Caco-2 (cell line): ENCODE measurements at regions not wholly inside any gene's neighbourhood (a gene's known extent, or its start where the extent isn't known, plus 50 kb on each side); places are given as distances from the start of the nearest gene placed in this dataset.

Experiments
- BruUV-seq: library from RNA; stranded (reverse); fragments of 400-500 nt; replicated peaks from 2 replicates; lab custom pipeline; 2021; lab: Mats Ljungman, UMichigan
- CTCF ChIA-PET: fragments of 300-600 bp; sonication (Branson Sonifier 250); formaldehyde crosslinking; loops from one replicate; lab custom pipeline; 2022; ENCODE audit warnings: antibody characterized with exemption; lab: Charles Lee
- POLR2A ChIA-PET: fragments of 300-600 bp; sonication (Branson Sonifier 250); formaldehyde crosslinking; loops from one replicate; lab custom pipeline; 2022; ENCODE audit warnings: antibody characterized with exemption; lab: Charles Lee
- DNase-seq, 2 experiments: peaks; one replicate each; pipeline versions ENCODE4 v3.0.0 to v3.0.0-alpha.2; 2020 to 2022
- H3K27me3 ChIP-seq: replicated peaks from 2 replicates; pipeline ENCODE4 v1.6.0; 2011; ENCODE audit warnings: low read length; ENCODE audit not compliant: control insufficient read depth, insufficient read depth
- H3K36me3 ChIP-seq: 2 replicates; pipeline ENCODE4 v1.5.1; 2011; ENCODE audit warnings: low read length; ENCODE audit not compliant: control insufficient read depth, insufficient read depth
- H3K4me1 ChIP-seq: fragments of 250-450 bp; sonication (Bioruptor Pico); 2 replicates; pipeline ENCODE4 v1.5.1; 2020; ENCODE audit warnings: mild to moderate bottlenecking
- H3K4me3 ChIP-seq: 2 replicates; pipeline ENCODE4 v1.5.1; 2011; ENCODE audit warnings: low read depth, mild to moderate bottlenecking, control low read depth, low read length
- H3K9me3 ChIP-seq: fragments of 250-450 bp; sonication (Bioruptor Pico); 2 replicates; pipeline ENCODE4 v1.5.1; 2020; ENCODE audit warnings: mild to moderate bottlenecking, moderate library complexity
- H3K27ac Mint-ChIP-seq: one replicate; pipeline ENCODE4 v1.8.0; 2022; ENCODE audit warnings: mixed read lengths; ENCODE audit not compliant: unreplicated experiment
- H3K27me3 Mint-ChIP-seq: one replicate; pipeline ENCODE4 v1.8.0; 2022; ENCODE audit warnings: mixed read lengths; ENCODE audit not compliant: insufficient read depth, unreplicated experiment
- H3K36me3 Mint-ChIP-seq: one replicate; pipeline ENCODE4 v1.8.0; 2022; ENCODE audit warnings: mild to moderate bottlenecking, mixed read lengths; ENCODE audit not compliant: insufficient read depth, unreplicated experiment
- H3K4me1 Mint-ChIP-seq: one replicate; pipeline ENCODE4 v1.8.0; 2022; ENCODE audit warnings: low read depth, mixed read lengths; ENCODE audit not compliant: unreplicated experiment
- H3K4me3 Mint-ChIP-seq: one replicate; pipeline ENCODE4 v1.8.0; 2022; ENCODE audit warnings: mild to moderate bottlenecking, moderate library complexity, mixed read lengths; ENCODE audit not compliant: unreplicated experiment
- H3K9me3 Mint-ChIP-seq: one replicate; pipeline ENCODE4 v1.8.0; 2022; ENCODE audit warnings: mixed read lengths; ENCODE audit not compliant: unreplicated experiment
- intact Hi-C: fragments of 100-400 bp; cut with micrococcal nuclease; formaldehyde crosslinking; loops from one replicate; pipeline ENCODE4 v1.10.0; 2022; ENCODE audit not compliant: unreplicated experiment
- TF ChIP-seq, protein P1 (sequence below), 2 experiments: fragments of 200-600 bp in 1 of 2; IDR thresholded peaks; 1 replicate in 1 of 2; 2 replicates in 1 of 2; pipeline versions ENCODE4 v1.5.1 to v1.8.0; 2011 to 2022; ENCODE audit warnings: antibody characterized with exemption in 1 of 2, control low read depth in 1 of 2, inconsistent platforms in 1 of 2, low read depth in 1 of 2, low read length in 1 of 2, mild to moderate bottlenecking in 1 of 2, moderate library complexity in 1 of 2; ENCODE audit not compliant: insufficient read depth in 1 of 2, severe bottlenecking in 1 of 2, unreplicated experiment in 1 of 2

DNA sequence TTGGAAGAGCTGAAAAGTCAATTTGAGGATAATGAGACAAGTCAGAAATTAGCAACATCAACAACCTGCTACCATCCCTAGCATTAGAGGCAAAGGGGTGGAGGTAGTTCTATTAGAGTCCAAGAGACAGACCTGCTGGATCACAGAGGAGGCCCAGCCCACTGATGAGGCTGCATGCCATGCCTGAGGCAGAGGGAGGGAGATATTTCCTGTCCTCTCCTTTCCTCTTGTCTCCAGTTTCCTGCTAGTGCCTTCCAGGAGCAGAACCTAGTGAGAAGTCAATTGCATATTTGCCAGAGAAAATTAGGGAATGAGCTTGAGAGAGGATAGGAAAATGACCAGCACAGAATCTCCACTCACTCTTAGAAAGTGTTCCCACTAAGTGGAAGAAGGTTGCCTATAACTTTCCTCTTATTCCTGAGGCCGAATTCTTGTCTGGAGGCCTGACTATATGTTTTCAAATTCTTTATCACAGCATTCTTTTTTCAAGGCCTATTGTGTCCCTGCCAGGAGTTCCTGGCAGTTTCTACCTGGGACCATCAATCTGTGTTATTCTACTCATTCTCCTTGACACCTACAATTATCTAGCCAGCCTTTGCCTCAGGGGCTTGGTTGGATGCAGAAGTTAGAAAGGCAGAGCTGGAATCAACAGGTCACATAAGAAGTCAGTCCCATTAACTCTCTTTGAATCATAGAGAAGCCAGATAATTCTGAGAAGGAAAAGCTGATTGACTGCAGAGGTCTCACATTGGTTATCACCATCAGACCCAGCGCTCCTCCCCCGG lies 121.9 kb downstream of the EMP1 start:
- no peak overlapping the region for H3K4me3 Mint-ChIP-seq
- no peaks in the 10 kb centered on the region for H3K36me3 Mint-ChIP-seq
- H3K27me3 Mint-ChIP-seq: peaks cover 12% of the 10 kb centered on the region
- DNase-seq: no peak
- Histone ChIP-seq H3K36me3 (no peaks in the 10 kb centered on the region), H3K4me3 (no peak overlapping the region), H3K4me1 (no peaks in the 10 kb centered on the region), H3K9me3 (peaks cover 20% of the 10 kb centered on the region), H3K27me3 (no peaks in the 10 kb centered on the region)
- ChIA-PET CTCF (no interaction called here), POLR2A (no interaction called here)
- TF ChIP-seq, protein P1, sequence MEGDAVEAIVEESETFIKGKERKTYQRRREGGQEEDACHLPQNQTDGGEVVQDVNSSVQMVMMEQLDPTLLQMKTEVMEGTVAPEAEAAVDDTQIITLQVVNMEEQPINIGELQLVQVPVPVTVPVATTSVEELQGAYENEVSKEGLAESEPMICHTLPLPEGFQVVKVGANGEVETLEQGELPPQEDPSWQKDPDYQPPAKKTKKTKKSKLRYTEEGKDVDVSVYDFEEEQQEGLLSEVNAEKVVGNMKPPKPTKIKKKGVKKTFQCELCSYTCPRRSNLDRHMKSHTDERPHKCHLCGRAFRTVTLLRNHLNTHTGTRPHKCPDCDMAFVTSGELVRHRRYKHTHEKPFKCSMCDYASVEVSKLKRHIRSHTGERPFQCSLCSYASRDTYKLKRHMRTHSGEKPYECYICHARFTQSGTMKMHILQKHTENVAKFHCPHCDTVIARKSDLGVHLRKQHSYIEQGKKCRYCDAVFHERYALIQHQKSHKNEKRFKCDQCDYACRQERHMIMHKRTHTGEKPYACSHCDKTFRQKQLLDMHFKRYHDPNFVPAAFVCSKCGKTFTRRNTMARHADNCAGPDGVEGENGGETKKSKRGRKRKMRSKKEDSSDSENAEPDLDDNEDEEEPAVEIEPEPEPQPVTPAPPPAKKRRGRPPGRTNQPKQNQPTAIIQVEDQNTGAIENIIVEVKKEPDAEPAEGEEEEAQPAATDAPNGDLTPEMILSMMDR (IDR thresholded peaks at IDR 0.05; ENCODE audit: insufficient read depth in 1 of 2, low read depth in 1 of 2, low read length in 1 of 2, severe bottlenecking in 1 of 2, unreplicated experiment in 1 of 2): no peak
- H3K4me1 Mint-ChIP-seq: peaks cover 6% of the 10 kb centered on the region
- intact Hi-C loops: no loop called here
- BruUV-seq: no TSS peak
- no peak overlapping the region for H3K27ac Mint-ChIP-seq
- peaks cover 10% of the 10 kb centered on the region for H3K9me3 Mint-ChIP-seq

DNA sequence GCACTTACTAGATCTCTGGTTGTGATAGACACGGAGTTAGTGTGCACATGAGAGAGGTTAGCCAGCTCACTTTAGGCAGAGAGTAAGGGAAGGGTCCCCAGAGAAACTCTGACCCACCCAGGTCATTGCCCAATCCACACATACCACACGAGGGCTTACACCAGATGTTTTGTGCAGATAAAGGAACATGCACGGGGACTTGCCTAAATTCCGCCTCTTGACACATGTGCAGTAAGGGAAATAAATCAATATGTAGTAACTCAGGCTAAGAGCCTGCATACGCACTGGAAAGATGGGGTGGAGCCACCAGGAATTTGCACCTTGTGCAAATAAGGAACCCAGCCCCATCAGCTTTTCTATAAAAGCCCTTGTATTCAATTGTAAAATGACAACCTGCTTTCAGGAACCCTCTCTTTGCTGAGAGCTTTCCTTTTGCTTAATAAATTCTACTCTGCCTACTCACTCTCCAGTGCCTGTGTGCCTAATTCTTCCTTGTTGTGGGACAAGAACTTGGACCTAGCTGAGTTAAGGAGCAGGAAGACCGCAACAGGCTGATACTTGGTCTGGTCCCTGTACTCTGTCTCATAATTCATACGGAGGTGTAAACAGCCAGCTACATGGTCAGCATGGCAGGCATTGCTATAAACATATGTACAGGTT lies 120.2 kb downstream of the EMP1 start:
- peaks cover 20% of the 10 kb centered on the region for H3K9me3 ChIP-seq
- POLR2A ChIA-PET: no interaction called here
- TF ChIP-seq, protein P1 (IDR thresholded peaks at IDR 0.05; ENCODE audit: insufficient read depth in 1 of 2, low read depth in 1 of 2, low read length in 1 of 2, severe bottlenecking in 1 of 2, unreplicated experiment in 1 of 2): no peak

DNA sequence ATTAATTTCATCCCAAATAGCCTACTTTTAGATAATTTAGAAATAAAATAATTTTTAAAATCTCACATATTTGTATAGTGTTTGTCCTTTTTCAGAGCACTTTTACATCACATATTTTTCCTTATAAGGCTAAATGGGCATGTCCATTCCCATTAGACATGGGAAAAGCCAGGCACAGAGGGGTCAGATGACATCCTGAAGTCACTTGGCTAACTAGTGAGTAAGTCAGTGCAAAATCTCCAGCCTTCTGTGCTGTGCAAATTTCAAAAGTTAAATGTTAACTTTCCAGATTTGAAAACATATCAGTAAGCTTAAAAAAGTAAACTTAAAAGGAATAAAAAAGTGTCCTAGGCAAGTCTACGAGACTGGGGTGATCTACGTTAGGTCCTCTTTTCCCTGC lies 117.4 kb downstream of the EMP1 start:
- Histone ChIP-seq H3K36me3 (no peaks in the 10 kb centered on the region), H3K9me3 (peaks cover 20% of the 10 kb centered on the region), H3K27me3 (no peaks in the 10 kb centered on the region; the same call in 1 of the 2 replicates), H3K4me3 (no peak overlapping the region), H3K4me1 (no peaks in the 10 kb centered on the region)
- TF ChIP-seq, protein P1 (IDR thresholded peaks at IDR 0.05; ENCODE audit: insufficient read depth in 1 of 2, low read depth in 1 of 2, low read length in 1 of 2, severe bottlenecking in 1 of 2, unreplicated experiment in 1 of 2): no peak
- BruUV-seq: no TSS peak
- DNase-seq: no peak
- H3K4me3 Mint-ChIP-seq: no peak overlapping the region
- ChIA-PET POLR2A (no interaction called here), CTCF (no interaction called here)
- H3K27ac Mint-ChIP-seq: no peak overlapping the region
- H3K36me3 Mint-ChIP-seq: no peaks in the 10 kb centered on the region
- H3K4me1 Mint-ChIP-seq: peaks cover 6% of the 10 kb centered on the region
- intact Hi-C loops: no loop called here
- peaks cover 10% of the 10 kb centered on the region for H3K9me3 Mint-ChIP-seq
- peaks cover 18% of the 10 kb centered on the region for H3K27me3 Mint-ChIP-seq

More for the DNA sequence above, 120.2 kb downstream of the EMP1 start:
- H3K9me3 Mint-ChIP-seq: peaks cover 10% of the 10 kb centered on the region
- H3K36me3 ChIP-seq: no peaks in the 10 kb centered on the region
- H3K36me3 Mint-ChIP-seq: no peaks in the 10 kb centered on the region
- no peaks in the 10 kb centered on the region; the same call in 1 of the 2 replicates for H3K27me3 ChIP-seq
- CTCF ChIA-PET: interaction anchor here (0.8 kb wide), 1 partner anchor 61 kb away, joined by 3 read pairs; no protein-coding TSS in a partner anchor
- peaks cover 6% of the 10 kb centered on the region for H3K4me1 Mint-ChIP-seq
- intact Hi-C loops: no loop called here
- peaks cover 22% of the 10 kb centered on the region for H3K27me3 Mint-ChIP-seq
- DNase-seq: no peak
- H3K4me3 Mint-ChIP-seq: no peak overlapping the region
- BruUV-seq: no TSS peak
- H3K27ac Mint-ChIP-seq: no peak overlapping the region
- H3K4me3 ChIP-seq: no peak overlapping the region
- H3K4me1 ChIP-seq: no peaks in the 10 kb centered on the region
